Osteoblast (primary cell): ENCODE measurements at regions not wholly inside any gene's neighbourhood (a gene's known extent, or its start where the extent isn't known, plus 50 kb on each side); places are given as distances from the start of the nearest gene placed in this dataset.
"Not testable (repeated sequence)": the region's sequence is repeated elsewhere in the genome, so short reads cannot be mapped to it uniquely, and the experiment has no call there.

Experiments
- DNase-seq: peaks from one replicate; pipeline ENCODE4 v3.0.0; 2011; ENCODE audit warnings: low spot score, mixed read lengths; ENCODE audit not compliant: insufficient read length; ENCODE audit errors: missing footprints
- H2AFZ ChIP-seq: 2 replicates; pipeline ENCODE4 v1.6.0; 2011; ENCODE audit warnings: mild to moderate bottlenecking, low read length
- H3K27ac ChIP-seq: 2 replicates; pipeline ENCODE4 v1.5.1; 2011; ENCODE audit warnings: mild to moderate bottlenecking, low read depth, low read length, moderate library complexity
- H3K27me3 ChIP-seq: 2 replicates; pipeline ENCODE4 v1.6.0; 2012; ENCODE audit warnings: mild to moderate bottlenecking, control low read depth, inconsistent platforms, low read length, moderate library complexity; ENCODE audit not compliant: insufficient read depth
- H3K36me3 ChIP-seq: 2 replicates; pipeline ENCODE4 v1.5.1; 2011; ENCODE audit warnings: mild to moderate bottlenecking, low read length, control low read depth, moderate library complexity; ENCODE audit not compliant: insufficient read depth
- H3K4me1 ChIP-seq: 2 replicates; pipeline ENCODE4 v1.5.1; 2011; ENCODE audit warnings: mild to moderate bottlenecking, low read length, control low read depth, moderate library complexity; ENCODE audit not compliant: insufficient read depth
- H3K4me2 ChIP-seq: 2 replicates; pipeline ENCODE4 v1.6.0; 2011; ENCODE audit warnings: mild to moderate bottlenecking, low read length; ENCODE audit not compliant: insufficient read depth
- H3K4me3 ChIP-seq: fragments of 200-600 bp; sonication (generic); 3 replicates; pipeline ENCODE4 v1.5.1; 2012; ENCODE audit warnings: mild to moderate bottlenecking, low read length, inconsistent platforms; ENCODE audit not compliant: insufficient read depth
- H3K79me2 ChIP-seq: 2 replicates; pipeline ENCODE4 v1.6.0; 2012; ENCODE audit warnings: mild to moderate bottlenecking, low read length, control low read depth, inconsistent platforms; ENCODE audit not compliant: insufficient read depth
- H3K9me3 ChIP-seq: 2 replicates; pipeline ENCODE4 v1.5.1; 2011; ENCODE audit warnings: low read depth, low read length, control low read depth
- H4K20me1 ChIP-seq: 2 replicates; pipeline ENCODE4 v1.6.0; 2012; ENCODE audit warnings: mild to moderate bottlenecking, low read length, control low read depth; ENCODE audit not compliant: insufficient read depth
- CTCF ChIP-seq: IDR thresholded peaks from 2 replicates; pipeline ENCODE4 v1.5.1; 2011; ENCODE audit warnings: mild to moderate bottlenecking, low read depth, low read length, moderate library complexity; ENCODE audit errors: extremely low read depth

GRCh38 chr4:120207021-120207420 lies 140.4 kb upstream of the MAD2L1 start:
- Histone ChIP-seq H3K4me2 (no peak overlapping the region), H2AFZ (no peak overlapping the region), H4K20me1 (no peaks in the 10 kb centered on the region), H3K9me3 (no peaks in the 10 kb centered on the region), H3K79me2 (no peaks in the 10 kb centered on the region), H3K36me3 (no peaks in the 10 kb centered on the region), H3K27ac (no peak overlapping the region), H3K4me1 (no peaks in the 10 kb centered on the region), H3K4me3 (no peak overlapping the region), H3K27me3 (no peaks in the 10 kb centered on the region)
- no peak for TF ChIP-seq CTCF
- DNase-seq = no peak

GRCh38 chr4:120202222-120202621 lies 135.6 kb upstream of the MAD2L1 start:
- Histone ChIP-seq H3K36me3 (no peaks in the 10 kb centered on the region), H3K79me2 (no peaks in the 10 kb centered on the region), H3K4me2 (no peak overlapping the region), H3K27me3 (no peaks in the 10 kb centered on the region), H3K9me3 (no peaks in the 10 kb centered on the region), H2AFZ (no peak overlapping the region), H3K4me1 (no peaks in the 10 kb centered on the region), H3K4me3 (no peak overlapping the region), H4K20me1 (no peaks in the 10 kb centered on the region), H3K27ac (no peak overlapping the region)
- no peak for DNase-seq
- TF ChIP-seq CTCF = no peak

GRCh38 chr4:120200573-120201110 lies 134.0 kb upstream of the MAD2L1 start:
- not testable (repeated sequence) for H2AFZ ChIP-seq, H3K4me3 ChIP-seq, H3K4me2 ChIP-seq, H3K4me1 ChIP-seq, H4K20me1 ChIP-seq, DNase-seq, H3K27me3 ChIP-seq, H3K36me3 ChIP-seq, H3K9me3 ChIP-seq, H3K27ac ChIP-seq, H3K79me2 ChIP-seq

GRCh38 chr4:120198411-120198810 lies 131.8 kb upstream of the MAD2L1 start:
- Histone ChIP-seq H3K4me1 (no peaks in the 10 kb centered on the region), H2AFZ (no peak overlapping the region), H3K27me3 (no peaks in the 10 kb centered on the region), H3K79me2 (no peaks in the 10 kb centered on the region), H4K20me1 (no peaks in the 10 kb centered on the region), H3K9me3 (no peaks in the 10 kb centered on the region), H3K4me2 (no peak overlapping the region), H3K36me3 (no peaks in the 10 kb centered on the region), H3K27ac (no peak overlapping the region), H3K4me3 (no peak overlapping the region)
- no peak for TF ChIP-seq CTCF
- no peak for DNase-seq
